ENCODE measurements at regions not wholly inside any gene's neighbourhood (a gene's known extent, or its start where the extent isn't known, plus 50 kb on each side); places are given as distances from the start of the nearest gene placed in this dataset.

DNA sequence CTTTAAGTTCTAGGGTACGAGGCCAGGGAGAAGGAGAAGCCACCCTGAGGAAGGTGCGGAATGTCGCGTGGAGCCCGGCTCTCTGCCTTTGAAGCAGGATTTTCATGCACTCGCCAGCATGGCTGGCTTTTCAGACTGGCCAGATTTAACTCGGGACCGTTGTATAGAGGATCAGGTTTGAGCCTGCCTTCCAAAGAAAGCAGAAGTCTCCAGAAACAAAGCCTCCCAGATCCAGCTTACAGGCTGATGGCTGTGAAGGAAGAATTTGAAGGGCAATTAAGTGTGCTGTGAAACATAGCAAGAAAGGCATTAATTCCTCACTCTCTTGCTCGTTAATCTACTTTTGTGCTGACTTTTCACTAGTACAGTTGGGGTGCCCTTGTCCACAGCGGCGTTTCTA lies 140.2 kb downstream of the SOX1 start:
- Mint-ChIP-seq H3K4me3 (ENCODE audit: unreplicated experiment) (no peak overlapping the region), H3K27ac (ENCODE audit: unreplicated experiment) (no peak overlapping the region), H3K36me3 (ENCODE audit: low read depth, unreplicated experiment) (no peaks in the 10 kb centered on the region), H3K27me3 (ENCODE audit: low read depth, unreplicated experiment) (peaks cover 66% of the 10 kb centered on the region), H3K4me1 (ENCODE audit: low read depth, unreplicated experiment) (peaks cover 13% of the 10 kb centered on the region), H3K9me3 (ENCODE audit: unreplicated experiment) (no peaks in the 10 kb centered on the region)
- Histone ChIP-seq H3K4me1 (ENCODE audit: insufficient read depth, low read length) (no peaks in the 10 kb centered on the region), H3K27me3 (ENCODE audit: insufficient read depth, low read length) (peaks cover 2% of the 10 kb centered on the region), H4K20me1 (ENCODE audit: insufficient read depth, low read length) (no peaks in the 10 kb centered on the region), H3K9ac (ENCODE audit: low read length) (no peak overlapping the region), H3K4me3 (ENCODE audit: insufficient read depth, low read depth, low read length) (no peak overlapping the region), H3K79me2 (ENCODE audit: insufficient read depth, low read length) (no peaks in the 10 kb centered on the region), H3K36me3 (ENCODE audit: insufficient read depth, low read length) (no peaks in the 10 kb centered on the region), H2AFZ (ENCODE audit: low read depth, low read length) (no peak overlapping the region), H3K27ac (ENCODE audit: low read depth, low read length) (no peak overlapping the region), H3K9me3 (ENCODE audit: insufficient read depth, low read depth, low read length) (peaks cover 3% of the 10 kb centered on the region), H3K4me2 (ENCODE audit: low read length) (no peak overlapping the region)
- DNase-seq (ENCODE audit: low read depth) (no peak), FAIRE-seq (no peak)
- TF ChIP-seq, protein P1, sequence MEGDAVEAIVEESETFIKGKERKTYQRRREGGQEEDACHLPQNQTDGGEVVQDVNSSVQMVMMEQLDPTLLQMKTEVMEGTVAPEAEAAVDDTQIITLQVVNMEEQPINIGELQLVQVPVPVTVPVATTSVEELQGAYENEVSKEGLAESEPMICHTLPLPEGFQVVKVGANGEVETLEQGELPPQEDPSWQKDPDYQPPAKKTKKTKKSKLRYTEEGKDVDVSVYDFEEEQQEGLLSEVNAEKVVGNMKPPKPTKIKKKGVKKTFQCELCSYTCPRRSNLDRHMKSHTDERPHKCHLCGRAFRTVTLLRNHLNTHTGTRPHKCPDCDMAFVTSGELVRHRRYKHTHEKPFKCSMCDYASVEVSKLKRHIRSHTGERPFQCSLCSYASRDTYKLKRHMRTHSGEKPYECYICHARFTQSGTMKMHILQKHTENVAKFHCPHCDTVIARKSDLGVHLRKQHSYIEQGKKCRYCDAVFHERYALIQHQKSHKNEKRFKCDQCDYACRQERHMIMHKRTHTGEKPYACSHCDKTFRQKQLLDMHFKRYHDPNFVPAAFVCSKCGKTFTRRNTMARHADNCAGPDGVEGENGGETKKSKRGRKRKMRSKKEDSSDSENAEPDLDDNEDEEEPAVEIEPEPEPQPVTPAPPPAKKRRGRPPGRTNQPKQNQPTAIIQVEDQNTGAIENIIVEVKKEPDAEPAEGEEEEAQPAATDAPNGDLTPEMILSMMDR (IDR thresholded peaks at IDR 0.05; ENCODE audit: insufficient read depth, low read depth, low read length) = no peak
- TF ChIP-seq EZH2 (IDR thresholded peaks at IDR 0.05; ENCODE audit: insufficient read depth, low read length) = no peak

DNA sequence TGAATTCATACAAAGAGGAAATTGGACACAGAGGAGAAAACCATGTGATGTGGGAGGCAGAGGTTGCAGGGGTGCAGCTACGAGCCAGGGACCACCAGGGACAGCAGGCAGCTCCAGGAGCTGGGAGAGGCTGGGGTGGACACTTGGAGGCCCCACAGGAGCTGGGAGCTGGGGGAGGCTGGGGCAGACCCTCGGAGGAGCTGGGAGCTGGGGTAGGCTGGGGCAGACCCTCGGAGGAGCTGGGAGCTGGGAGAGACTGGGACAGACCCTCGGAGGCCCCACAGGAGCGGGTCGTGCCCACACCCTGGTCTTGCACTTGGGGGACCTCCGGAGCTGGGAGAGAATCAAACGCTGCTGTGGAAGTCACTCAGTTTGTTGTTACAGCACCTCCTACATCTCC lies 141.7 kb downstream of the SOX1 start:
- Mint-ChIP-seq H3K4me3 (ENCODE audit: unreplicated experiment) (no peak overlapping the region), H3K36me3 (ENCODE audit: low read depth, unreplicated experiment) (no peaks in the 10 kb centered on the region), H3K4me1 (ENCODE audit: low read depth, unreplicated experiment) (peaks cover 13% of the 10 kb centered on the region), H3K27me3 (ENCODE audit: low read depth, unreplicated experiment) (peaks cover 65% of the 10 kb centered on the region), H3K27ac (ENCODE audit: unreplicated experiment) (no peak overlapping the region), H3K9me3 (ENCODE audit: unreplicated experiment) (no peaks in the 10 kb centered on the region)
- Histone ChIP-seq H3K9me3 (ENCODE audit: insufficient read depth, low read depth, low read length) (peaks cover 6% of the 10 kb centered on the region), H3K4me2 (ENCODE audit: low read length) (no peak overlapping the region), H3K27ac (ENCODE audit: low read depth, low read length) (no peak overlapping the region), H3K79me2 (ENCODE audit: insufficient read depth, low read length) (no peaks in the 10 kb centered on the region), H3K4me3 (ENCODE audit: insufficient read depth, low read depth, low read length) (no peak overlapping the region), H3K9ac (ENCODE audit: low read length) (no peak overlapping the region), H3K27me3 (ENCODE audit: insufficient read depth, low read length) (peaks cover 2% of the 10 kb centered on the region), H4K20me1 (ENCODE audit: insufficient read depth, low read length) (no peaks in the 10 kb centered on the region), H2AFZ (ENCODE audit: low read depth, low read length) (no peak overlapping the region), H3K4me1 (ENCODE audit: insufficient read depth, low read length) (no peaks in the 10 kb centered on the region), H3K36me3 (ENCODE audit: insufficient read depth, low read length) (no peaks in the 10 kb centered on the region)
- TF ChIP-seq, protein P1 (IDR thresholded peaks at IDR 0.05; ENCODE audit: insufficient read depth, low read depth, low read length) = no peak
- TF ChIP-seq EZH2 (IDR thresholded peaks at IDR 0.05; ENCODE audit: insufficient read depth, low read length) = no peak
- FAIRE-seq = no peak
- no peak for DNase-seq (ENCODE audit: low read depth)

DNA sequence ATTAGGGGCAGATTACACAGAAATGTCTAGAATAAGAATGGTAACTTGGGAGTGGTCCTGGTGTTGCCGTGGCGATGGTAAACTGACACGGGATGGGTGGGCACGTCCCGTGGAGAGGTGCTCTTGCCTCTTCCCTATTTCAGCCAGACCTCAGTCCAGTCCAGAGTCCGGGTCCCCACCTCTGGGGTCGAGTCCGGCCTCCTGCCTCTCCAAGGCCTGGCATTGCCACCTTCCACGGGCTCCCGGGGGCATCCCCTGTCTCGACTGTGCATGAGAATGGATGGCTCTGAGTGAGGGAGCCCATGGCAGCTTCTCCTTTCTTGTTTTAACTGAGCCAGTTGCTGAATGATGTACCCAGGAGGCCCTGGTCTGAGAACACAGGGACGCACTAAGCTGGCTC lies 142.3 kb downstream of the SOX1 start:
- DNase-seq (ENCODE audit: low read depth) (no peak), FAIRE-seq (no peak)
- Histone ChIP-seq H3K4me1 (ENCODE audit: insufficient read depth, low read length) (no peaks in the 10 kb centered on the region), H3K79me2 (ENCODE audit: insufficient read depth, low read length) (no peaks in the 10 kb centered on the region), H3K9ac (ENCODE audit: low read length) (no peak overlapping the region), H4K20me1 (ENCODE audit: insufficient read depth, low read length) (no peaks in the 10 kb centered on the region), H3K4me3 (ENCODE audit: insufficient read depth, low read depth, low read length) (no peak overlapping the region), H2AFZ (ENCODE audit: low read depth, low read length) (no peak overlapping the region), H3K27me3 (ENCODE audit: insufficient read depth, low read length) (peaks cover 2% of the 10 kb centered on the region), H3K4me2 (ENCODE audit: low read length) (no peak overlapping the region), H3K36me3 (ENCODE audit: insufficient read depth, low read length) (no peaks in the 10 kb centered on the region), H3K27ac (ENCODE audit: low read depth, low read length) (no peak overlapping the region), H3K9me3 (ENCODE audit: insufficient read depth, low read depth, low read length) (peaks cover 4% of the 10 kb centered on the region)
- TF ChIP-seq, protein P1 (IDR thresholded peaks at IDR 0.05; ENCODE audit: insufficient read depth, low read depth, low read length) = no peak
- TF ChIP-seq EZH2 (IDR thresholded peaks at IDR 0.05; ENCODE audit: insufficient read depth, low read length) = no peak
- Mint-ChIP-seq H3K27ac (ENCODE audit: unreplicated experiment) (no peak overlapping the region), H3K36me3 (ENCODE audit: low read depth, unreplicated experiment) (no peaks in the 10 kb centered on the region), H3K4me3 (ENCODE audit: unreplicated experiment) (no peak overlapping the region), H3K27me3 (ENCODE audit: low read depth, unreplicated experiment) (peaks cover 65% of the 10 kb centered on the region), H3K9me3 (ENCODE audit: unreplicated experiment) (no peaks in the 10 kb centered on the region), H3K4me1 (ENCODE audit: low read depth, unreplicated experiment) (peaks cover 12% of the 10 kb centered on the region)

Measured in astrocyte (in vitro differentiated cells and primary cell).